NCI-H774 (cell line): ENCODE measurements at regions not wholly inside any gene's neighbourhood (a gene's known extent, or its start where the extent isn't known, plus 50 kb on each side); places are given as distances from the start of the nearest gene placed in this dataset.
A peak's percentile ranks its signal among the peaks of the same experiment; 100 is the strongest.

Experiments used
- DNase-seq: peaks from one replicate; lab custom pipeline; 2025; lab: John Stamatoyannopoulos, UW

- DNase-seq, result no peak
Measured at GRCh38 chr5:57802131-57802530, 319.5 kb upstream of the ACTBL2 start.

GRCh38 chr5:57795203-57795602, 312.6 kb upstream of the ACTBL2 start:
- no peak for DNase-seq

GRCh38 chr5:57791875-57792274, 309.3 kb upstream of the ACTBL2 start:
- DNase-seq, result no peak

GRCh38 chr5:57785946-57786345, 303.3 kb upstream of the ACTBL2 start:
- no peak for DNase-seq

GRCh38 chr5:57784121-57784520, 301.5 kb upstream of the ACTBL2 start:
- DNase-seq, result no peak

- DNase-seq, result no peak
Measured at GRCh38 chr5:57783693-57784092, 301.1 kb upstream of the ACTBL2 start.

- DNase-seq, result no peak
Measured at GRCh38 chr5:57780961-57781325, 298.3 kb upstream of the ACTBL2 start.

- DNase-seq, result no peak
Measured at GRCh38 chr5:57780306-57780960, 297.8 kb upstream of the ACTBL2 start.

- peak; percentile 49 for DNase-seq
Measured at GRCh38 chr5:57779383-57780223, 297.0 kb upstream of the ACTBL2 start.

GRCh38 chr5:57778501-57779091, 296.0 kb upstream of the ACTBL2 start:
- no peak for DNase-seq

GRCh38 chr5:57777174-57777581, 294.6 kb upstream of the ACTBL2 start:
- DNase-seq, result no peak

GRCh38 chr5:57776035-57776434, 293.4 kb upstream of the ACTBL2 start:
- DNase-seq, result no peak

GRCh38 chr5:57774439-57774838, 291.8 kb upstream of the ACTBL2 start:
- no peak for DNase-seq

GRCh38 chr5:57772512-57772911, 289.9 kb upstream of the ACTBL2 start:
- no peak for DNase-seq

GRCh38 chr5:57770039-57770438, 287.4 kb upstream of the ACTBL2 start:
- DNase-seq, result no peak

- no peak for DNase-seq
Measured at GRCh38 chr5:57768745-57769144, 286.1 kb upstream of the ACTBL2 start.

GRCh38 chr5:57764479-57765089, 282.0 kb upstream of the ACTBL2 start:
- DNase-seq, result no peak

GRCh38 chr5:57761513-57761912, 278.9 kb upstream of the ACTBL2 start:
- DNase-seq, result no peak

- no peak for DNase-seq
Measured at GRCh38 chr5:57754616-57755015, 272.0 kb upstream of the ACTBL2 start.

- no peak for DNase-seq
Measured at GRCh38 chr5:57753446-57753845, 270.8 kb upstream of the ACTBL2 start.

- DNase-seq, result no peak
Measured at GRCh38 chr5:57751710-57752109, 269.1 kb upstream of the ACTBL2 start.

- DNase-seq, result no peak
Measured at GRCh38 chr5:57750891-57751290, 268.3 kb upstream of the ACTBL2 start.

GRCh38 chr5:57750282-57750681, 267.7 kb upstream of the ACTBL2 start:
- no peak for DNase-seq
